ENCODE measurements at regions not wholly inside any gene's neighbourhood (a gene's known extent, or its start where the extent isn't known, plus 50 kb on each side); places are given as distances from the start of the nearest gene placed in this dataset.

- Histone ChIP-seq H3K18ac (ENCODE audit: extremely low read depth, low read length) (no peak overlapping the region), H3K9me3 (ENCODE audit: insufficient read depth in 2 of 2, low read depth in 1 of 2, low read length in 1 of 2) (0 out of 4 replicates have a peak, but pooled peaks cover 0 to 3% of the 10 kb centered on the region in 2 experiments), H2BK20ac (ENCODE audit: low read length) (no peak overlapping the region), H3K14ac (ENCODE audit: insufficient read length) (no peak overlapping the region), H2BK5ac (ENCODE audit: low read depth, low read length) (no peak overlapping the region), H2BK12ac (ENCODE audit: low read depth, low read length) (no peak overlapping the region), H4K8ac (ENCODE audit: extremely low read depth, insufficient read depth, low read length) (no peak overlapping the region), H3K27me3 (replicated peaks in 1 of 4; ENCODE audit: control insufficient read depth in 3 of 4, extremely low read depth in 1 of 4, insufficient read depth in 3 of 4, low read length in 3 of 4) (no peaks in the 10 kb centered on the region), H2BK120ac (replicated peaks; ENCODE audit: low read depth, low read length) (no peak overlapping the region), H3K4ac (replicated peaks; ENCODE audit: insufficient read length, low read depth, low read length) (no peak overlapping the region), H4K5ac (ENCODE audit: insufficient read length, low read depth, low read length) (no peak overlapping the region), H3K4me2 (ENCODE audit: insufficient read depth in 1 of 2, low read depth in 2 of 2, low read length in 2 of 2) (no peak overlapping the region), H3K36me3 (ENCODE audit: control insufficient read depth in 2 of 4, insufficient read depth in 4 of 4, low read length in 3 of 4) (no peaks in the 10 kb centered on the region), H2BK15ac (ENCODE audit: low read length) (no peak overlapping the region), H3K23me2 (ENCODE audit: low read depth, low read length) (no peaks in the 10 kb centered on the region), H2AK5ac (ENCODE audit: low read depth, low read length) (no peak overlapping the region), H3K4me1 (replicated peaks in 1 of 4; ENCODE audit: control insufficient read depth in 3 of 4, insufficient read depth in 4 of 4, low read length in 3 of 4) (peaks cover 0 to 4% (median 0%) of the 10 kb centered on the region in 4 experiments; a peak in 2 of 7 replicates), H3K79me1 (ENCODE audit: low read depth, low read length) (no peaks in the 10 kb centered on the region), H3K9ac (replicated peaks in 1 of 4; ENCODE audit: extremely low read depth in 1 of 4, low read depth in 3 of 4, low read length in 3 of 4) (no peak overlapping the region), H3K27ac (ENCODE audit: low read depth, low read length) (no peak overlapping the region), H3K56ac (replicated peaks; ENCODE audit: insufficient read length, low read depth, low read length) (no peak overlapping the region), H4K91ac (replicated peaks; ENCODE audit: insufficient read length, low read length) (no peak overlapping the region), H3K4me3 (ENCODE audit: extremely low read depth in 1 of 4, insufficient read depth in 2 of 4, low read depth in 3 of 4, low read length in 4 of 4) (no peak overlapping the region), H4K20me1 (replicated peaks in 1 of 2; ENCODE audit: control insufficient read depth in 1 of 2, insufficient read depth in 2 of 2, low read length in 2 of 2) (no peaks in the 10 kb centered on the region), H3K79me2 (ENCODE audit: control insufficient read depth in 1 of 2, insufficient read depth in 2 of 2, low read length in 2 of 2) (no peaks in the 10 kb centered on the region), H2AFZ (ENCODE audit: low read length) (no peak overlapping the region), H3K23ac (ENCODE audit: insufficient read length) (no peak overlapping the region)
- DNase-seq (ENCODE audit: low read depth in 1 of 2, low spot score in 2 of 2): no peak
- TF ChIP-seq ZNF274 (IDR thresholded peaks at IDR 0.05; ENCODE audit: borderline replicate concordance, extremely low read depth, low read length) (no peak), TAF1 (IDR thresholded peaks at IDR 0.05; ENCODE audit: low read depth, low read length) (no peak), RXRA (IDR thresholded peaks at IDR 0.05; ENCODE audit: insufficient read depth, low read depth, low read length) (0 out of 2 replicates have a peak, but pooled peaks have one; percentile 73), NANOG (IDR thresholded peaks at IDR 0.05; ENCODE audit: insufficient read depth, low read depth, low read length, poor library complexity, severe bottlenecking) (peak; percentile 72), SUZ12 (IDR thresholded peaks at IDR 0.05; ENCODE audit: low read length) (no peak)
- CTCF ChIA-PET (ENCODE audit: partially characterized antibody): interaction anchor here (0.7 kb wide), 2 partner anchors 151 to 174 kb away, joined by 4 to 6 read pairs; no protein-coding TSS in a partner anchor
- POLR2A ChIA-PET (ENCODE audit: partially characterized antibody): no interaction called here
- 45% methylated on average over 1 of the region's 1 CpG; no CpG with 5 or more reads in 1 of the 2 experiments for WGBS, 2 experiments (ENCODE audit: extremely low coverage in 1 of 2, insufficient coverage in 1 of 2, insufficient read length in 1 of 2, insufficient replicate concordance in 2 of 2, low coverage in 1 of 2, low lambda C conversion rate in 2 of 2, missing lambda C conversion rate in 1 of 2)
- peak; percentile 75 for FAIRE-seq
These were observed 118.6 kb upstream of the LRATD1 start for GRCh38 chr2:14513903-14514302.

Measured in H1 (cell line).